ENCODE measurements at regions not wholly inside any gene's neighbourhood (a gene's known extent, or its start where the extent isn't known, plus 50 kb on each side); places are given as distances from the start of the nearest gene placed in this dataset.

GRCh38 chr2:234679741-234680687 lies 183.1 kb upstream of the ARL4C start:
- H3K27me3 Mint-ChIP-seq = no peaks in the 10 kb centered on the region
- H3K9me3 Mint-ChIP-seq (ENCODE audit: low read depth) = no peaks in the 10 kb centered on the region
- no peaks in the 10 kb centered on the region for H3K36me3 Mint-ChIP-seq (ENCODE audit: insufficient read depth)
- no peak for TF ChIP-seq CTCF (IDR thresholded peaks at IDR 0.05; ENCODE audit: unreplicated experiment)
- DNase-seq (ENCODE audit: low spot score, unreplicated experiment) = no peak
- H3K4me1 Mint-ChIP-seq (ENCODE audit: low read depth) = peaks cover 41% of the 10 kb centered on the region
- H3K27ac Mint-ChIP-seq = no peak overlapping the region
- H3K4me3 Mint-ChIP-seq (ENCODE audit: low read depth) = no peak overlapping the region

GRCh38 chr2:234679301-234679740 lies 182.4 kb upstream of the ARL4C start:
- Mint-ChIP-seq H3K9me3 (ENCODE audit: low read depth) (no peaks in the 10 kb centered on the region), H3K27ac (no peak overlapping the region), H3K4me3 (ENCODE audit: low read depth) (no peak overlapping the region), H3K36me3 (ENCODE audit: insufficient read depth) (no peaks in the 10 kb centered on the region), H3K4me1 (ENCODE audit: low read depth) (peaks cover 42% of the 10 kb centered on the region), H3K27me3 (no peaks in the 10 kb centered on the region)
- DNase-seq (ENCODE audit: low spot score, unreplicated experiment) = no peak
- no peak for TF ChIP-seq CTCF (IDR thresholded peaks at IDR 0.05; ENCODE audit: unreplicated experiment)

GRCh38 chr2:234678711-234679110 lies 181.8 kb upstream of the ARL4C start:
- Mint-ChIP-seq H3K9me3 (ENCODE audit: low read depth) (no peaks in the 10 kb centered on the region), H3K27me3 (no peaks in the 10 kb centered on the region), H3K4me1 (ENCODE audit: low read depth) (peaks cover 36% of the 10 kb centered on the region), H3K27ac (no peak overlapping the region), H3K36me3 (ENCODE audit: insufficient read depth) (no peaks in the 10 kb centered on the region), H3K4me3 (ENCODE audit: low read depth) (no peak overlapping the region)
- no peak for TF ChIP-seq CTCF (IDR thresholded peaks at IDR 0.05; ENCODE audit: unreplicated experiment)
- DNase-seq (ENCODE audit: low spot score, unreplicated experiment) = no peak

- Mint-ChIP-seq H3K9me3 (ENCODE audit: low read depth) (peaks cover 3% of the 10 kb centered on the region), H3K27ac (no peak overlapping the region), H3K36me3 (ENCODE audit: insufficient read depth) (no peaks in the 10 kb centered on the region), H3K4me1 (ENCODE audit: low read depth) (peaks cover 33% of the 10 kb centered on the region), H3K27me3 (no peaks in the 10 kb centered on the region), H3K4me3 (ENCODE audit: low read depth) (no peak overlapping the region)
- no peak for TF ChIP-seq CTCF (IDR thresholded peaks at IDR 0.05; ENCODE audit: unreplicated experiment)
- no peak for DNase-seq (ENCODE audit: low spot score, unreplicated experiment)
These were observed 181.1 kb upstream of the ARL4C start for GRCh38 chr2:234677758-234678538.

- Mint-ChIP-seq H3K27ac (peak overlapping the region; percentile 91), H3K9me3 (ENCODE audit: low read depth) (peaks cover 4% of the 10 kb centered on the region), H3K27me3 (no peaks in the 10 kb centered on the region), H3K4me1 (ENCODE audit: low read depth) (peaks cover 28% of the 10 kb centered on the region), H3K36me3 (ENCODE audit: insufficient read depth) (no peaks in the 10 kb centered on the region), H3K4me3 (ENCODE audit: low read depth) (no peak overlapping the region)
- DNase-seq (ENCODE audit: low spot score, unreplicated experiment) = no peak
- no peak for TF ChIP-seq CTCF (IDR thresholded peaks at IDR 0.05; ENCODE audit: unreplicated experiment)
These were observed 180.0 kb upstream of the ARL4C start for GRCh38 chr2:234676783-234677450.

Data from progenitor cell of endocrine pancreas (in vitro differentiated cells).